Left hindlimb (tissue), 1 donor: ENCODE measurements at regions not wholly inside any gene's neighbourhood (a gene's known extent, or its start where the extent isn't known, plus 50 kb on each side); places are given as distances from the start of the nearest gene placed in this dataset.

Source experiments
- DNase-seq: peaks from one replicate; pipeline ENCODE4 v3.0.0-alpha.2; 2018

DNA sequence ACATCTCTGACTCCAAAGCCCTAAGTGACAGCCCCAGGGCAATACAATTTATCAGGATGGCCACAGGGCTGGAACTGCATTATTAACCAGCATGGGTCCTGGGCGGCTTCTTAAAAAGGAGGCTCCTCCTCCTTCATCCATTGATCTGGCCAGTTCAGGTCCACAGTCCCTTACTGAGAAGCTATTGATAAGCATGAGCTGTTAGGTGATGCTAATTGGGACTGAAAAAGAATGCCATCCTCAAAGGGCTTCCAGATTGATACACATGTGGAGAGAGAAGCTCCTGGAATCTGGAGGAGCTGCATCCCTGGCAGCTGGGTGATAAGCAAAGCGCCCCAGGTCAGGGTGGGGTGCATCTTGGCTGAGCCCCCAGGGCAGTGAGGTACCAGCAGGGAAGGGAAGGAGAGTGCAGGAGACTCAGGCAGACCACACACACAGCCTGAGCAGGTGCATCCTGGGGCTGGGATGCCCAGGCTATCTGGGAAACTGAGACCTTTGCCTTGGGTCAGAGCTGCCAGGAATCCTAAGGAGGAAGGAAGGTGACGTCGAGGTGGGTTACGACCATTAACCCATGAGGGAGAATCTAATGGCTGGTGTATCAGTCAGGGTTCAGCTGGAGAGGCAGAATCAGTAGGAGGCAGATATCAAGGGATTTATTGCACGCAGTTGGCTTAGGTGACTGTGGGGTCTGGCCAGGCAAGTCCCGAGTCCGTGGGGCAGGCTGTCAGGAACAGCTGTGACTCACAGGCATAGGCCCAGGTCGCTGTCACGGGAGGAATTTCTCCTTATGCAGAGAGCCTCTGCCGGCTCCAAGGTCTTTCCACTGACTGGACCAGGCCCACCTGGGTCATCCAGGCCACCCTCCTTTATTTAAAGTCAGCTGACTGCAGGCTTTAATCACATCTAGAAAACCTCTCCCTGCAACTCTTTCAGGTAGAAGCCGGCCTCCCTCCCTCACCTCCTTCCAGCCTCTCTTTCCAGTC is 261.2 kb downstream of the BMP7 start:
- no peak for DNase-seq

DNA sequence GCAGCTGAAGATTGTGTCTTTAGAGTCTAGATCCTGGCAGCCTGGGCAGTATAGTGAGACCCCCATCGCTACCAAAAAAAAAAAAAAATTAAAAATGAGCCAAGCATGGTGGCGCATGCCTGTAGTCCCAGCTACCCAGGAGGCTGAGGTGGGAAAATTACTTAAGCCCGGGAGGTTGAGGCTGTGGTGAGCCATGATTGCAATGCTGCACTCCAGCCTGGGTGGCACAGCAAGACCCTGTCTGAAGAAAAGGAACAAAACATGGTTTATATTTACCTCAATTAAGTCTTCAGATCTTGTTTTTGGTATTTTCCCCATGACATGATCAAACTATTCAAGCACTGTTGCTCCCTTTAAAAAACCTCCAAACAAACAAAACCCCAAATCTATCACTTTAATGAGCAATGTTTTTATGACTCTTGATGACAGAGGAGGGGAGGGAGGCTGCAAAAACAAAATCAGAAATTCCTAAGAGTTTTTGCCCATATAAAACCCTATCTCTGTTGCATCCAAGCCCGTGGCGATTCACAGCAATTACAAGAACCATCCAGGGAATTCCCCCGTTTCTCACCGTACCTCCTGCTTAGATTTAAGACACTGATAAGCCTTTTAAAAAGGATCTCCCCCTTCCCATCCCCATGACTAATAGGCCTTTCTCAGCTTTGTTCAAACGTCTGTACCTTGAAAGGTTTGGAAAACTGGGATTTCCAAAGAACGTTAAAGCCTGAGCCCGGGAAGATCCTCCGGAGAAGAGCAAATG is 259.9 kb downstream of the BMP7 start:
- DNase-seq: no peak

- no peak for DNase-seq
Measured at GRCh38 chr20:57007171-57007540, 259.3 kb downstream of the BMP7 start.

GRCh38 chr20:57008217-57008616 is 258.2 kb downstream of the BMP7 start:
- DNase-seq: no peak

DNA sequence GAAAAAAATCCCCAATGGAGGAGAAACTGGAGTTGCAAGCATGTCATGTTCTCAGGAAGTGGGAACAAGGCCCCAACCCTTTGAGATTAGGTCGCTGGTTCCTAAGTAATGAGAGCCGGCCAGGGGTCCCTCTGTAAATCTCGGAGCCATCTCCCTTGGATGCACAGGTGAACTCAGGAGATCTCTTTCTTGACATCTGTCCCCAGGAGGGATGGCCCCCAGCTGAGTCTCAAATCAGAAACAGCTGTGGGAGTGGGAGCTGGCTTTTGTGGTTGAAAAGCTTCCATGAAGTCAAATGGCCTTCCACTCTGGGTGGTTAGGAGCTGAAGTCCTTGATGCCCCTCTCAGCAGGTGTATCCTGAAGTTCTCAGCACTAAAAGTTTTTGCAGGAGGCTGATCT is 257.1 kb downstream of the BMP7 start:
- DNase-seq: no peak

DNA sequence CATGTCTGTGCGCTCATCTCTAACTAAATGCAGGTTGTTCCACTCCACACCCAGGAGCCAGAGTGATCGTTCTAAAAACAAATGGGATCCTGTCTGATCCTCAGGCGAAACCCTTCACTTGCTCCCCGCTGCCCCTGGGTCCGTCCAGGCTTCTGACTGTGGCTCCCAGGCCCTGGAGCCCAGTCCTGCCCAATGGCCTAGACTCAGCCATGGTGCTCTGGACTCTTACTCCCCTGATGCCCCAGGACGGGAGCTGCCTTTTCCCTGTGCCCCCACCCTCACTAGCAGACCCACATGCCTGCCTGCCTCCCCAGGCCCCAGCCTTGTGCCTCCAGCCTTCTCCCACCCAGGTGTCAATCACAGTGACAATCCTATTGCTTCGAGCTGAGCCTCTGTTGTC is 256.7 kb downstream of the BMP7 start:
- DNase-seq: no peak

DNA sequence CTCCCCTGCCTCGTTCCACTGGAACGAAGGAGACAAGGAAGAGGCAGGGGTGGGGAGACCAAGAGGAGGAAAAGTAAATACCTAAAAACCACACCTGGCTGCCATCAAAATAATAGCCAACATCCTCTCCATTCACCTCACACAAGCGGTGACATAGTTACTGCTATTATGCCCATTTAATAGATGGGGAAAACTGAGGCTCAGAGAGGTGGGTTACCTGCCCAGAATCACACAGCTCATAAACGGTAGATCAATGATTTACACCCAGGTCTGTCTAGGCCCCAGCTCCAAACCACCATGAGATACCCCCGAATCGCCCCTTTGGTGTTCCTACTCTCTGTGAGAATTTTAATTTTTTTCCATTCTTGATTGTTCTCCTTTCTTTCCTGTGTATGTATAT is 253.8 kb downstream of the BMP7 start:
- DNase-seq: no peak

- no peak for DNase-seq
Measured at GRCh38 chr20:57013217-57013616, 253.2 kb downstream of the BMP7 start.

GRCh38 chr20:57013741-57014140 is 252.7 kb downstream of the BMP7 start:
- no peak for DNase-seq

- DNase-seq: peak; percentile 48
Measured at GRCh38 chr20:57020364-57020763, 246.1 kb downstream of the BMP7 start.

- no peak for DNase-seq
Measured at GRCh38 chr20:57022306-57022705, 244.1 kb downstream of the BMP7 start.

DNA sequence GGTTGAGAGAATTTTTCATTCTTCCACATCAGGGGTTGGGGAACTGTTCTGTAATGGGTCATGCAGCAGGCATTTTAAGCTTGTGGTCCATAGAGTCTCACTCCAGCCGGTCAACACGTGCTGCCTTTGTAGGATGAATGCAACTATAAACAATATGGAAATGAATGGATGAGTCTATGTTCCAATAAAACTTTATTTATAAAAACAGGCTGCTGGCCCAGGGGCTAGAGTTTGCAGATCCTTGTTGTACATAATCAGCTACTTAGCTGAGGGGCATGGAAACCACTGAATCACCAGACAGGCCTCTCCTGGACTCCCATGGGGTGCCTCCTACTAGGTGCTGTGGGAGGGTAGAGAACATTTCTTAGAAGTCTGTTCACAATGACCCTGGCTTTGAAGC is 243.4 kb downstream of the BMP7 start:
- DNase-seq: no peak

- DNase-seq: no peak
Measured at GRCh38 chr20:57023997-57024396, 242.4 kb downstream of the BMP7 start.

DNA sequence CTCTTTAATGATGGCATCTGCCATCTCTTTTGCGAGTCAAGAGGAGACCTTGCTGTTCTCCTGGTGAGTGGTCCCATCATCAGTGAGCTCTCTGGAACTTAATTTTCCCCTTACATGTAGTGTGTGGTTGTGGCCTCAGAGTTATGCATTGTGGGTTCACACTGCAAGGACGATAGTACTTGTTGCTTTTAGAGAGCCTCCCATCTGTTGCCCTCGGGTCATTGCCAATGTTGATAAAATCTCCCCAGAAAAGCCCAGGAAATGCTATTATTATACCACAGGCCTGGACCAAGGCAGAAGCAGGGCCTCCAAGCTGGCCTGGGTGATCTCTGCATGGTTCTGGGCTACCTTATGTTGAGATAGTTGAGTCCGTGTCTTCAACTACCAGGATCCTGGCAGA is 241.6 kb downstream of the BMP7 start:
- DNase-seq: no peak

DNA sequence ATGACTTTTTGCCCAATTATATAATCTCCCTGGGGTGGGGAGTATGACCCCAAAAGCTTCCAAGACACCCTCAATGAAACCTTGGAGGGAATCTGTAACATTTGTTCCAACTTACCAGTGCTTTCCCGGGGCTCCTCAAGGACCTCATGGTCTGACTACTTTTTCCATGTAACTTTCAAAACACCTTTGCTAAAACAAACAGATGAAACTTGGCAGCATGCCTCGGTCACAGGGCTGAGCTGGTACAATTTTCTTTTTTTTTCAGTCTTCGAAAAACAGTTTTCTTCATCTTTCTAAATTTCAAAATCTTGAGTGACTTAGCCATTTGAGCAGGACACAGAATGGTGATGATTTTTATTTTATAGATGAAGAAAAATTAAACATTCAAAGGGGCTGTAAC is 241.2 kb downstream of the BMP7 start:
- DNase-seq: no peak

DNA sequence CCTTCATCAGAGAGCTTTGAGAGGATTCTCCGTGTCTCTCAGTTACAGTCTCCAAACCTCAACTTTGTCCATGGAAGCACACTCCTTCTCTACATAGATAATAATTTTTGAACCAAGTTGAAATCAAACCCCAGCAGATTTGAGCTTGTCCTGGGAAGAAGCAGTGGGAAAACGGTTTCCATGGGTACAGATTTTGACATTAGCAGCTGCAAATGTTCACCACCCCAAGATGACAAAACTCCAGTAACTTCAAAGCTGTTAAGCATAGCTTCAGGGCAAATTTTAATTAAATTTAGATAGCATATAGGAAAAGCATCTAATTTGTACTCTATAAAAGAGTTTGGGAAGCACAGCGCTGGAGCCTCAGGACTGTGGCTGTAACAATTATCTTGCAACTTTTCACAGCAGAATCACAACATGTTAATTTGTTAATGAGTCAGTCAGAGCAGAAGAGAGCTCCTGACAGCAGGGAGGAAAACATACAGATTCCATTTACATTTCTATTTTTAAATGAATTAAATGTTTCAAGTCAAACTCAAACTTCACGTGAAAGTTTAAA is 240.7 kb downstream of the BMP7 start:
- DNase-seq: no peak

GRCh38 chr20:57027777-57028176 is 238.7 kb downstream of the BMP7 start:
- no peak for DNase-seq

GRCh38 chr20:57030611-57031600 is 235.5 kb downstream of the BMP7 start:
- DNase-seq: peak; percentile 45

GRCh38 chr20:57031867-57032355 is 234.5 kb downstream of the BMP7 start:
- no peak for DNase-seq

DNA sequence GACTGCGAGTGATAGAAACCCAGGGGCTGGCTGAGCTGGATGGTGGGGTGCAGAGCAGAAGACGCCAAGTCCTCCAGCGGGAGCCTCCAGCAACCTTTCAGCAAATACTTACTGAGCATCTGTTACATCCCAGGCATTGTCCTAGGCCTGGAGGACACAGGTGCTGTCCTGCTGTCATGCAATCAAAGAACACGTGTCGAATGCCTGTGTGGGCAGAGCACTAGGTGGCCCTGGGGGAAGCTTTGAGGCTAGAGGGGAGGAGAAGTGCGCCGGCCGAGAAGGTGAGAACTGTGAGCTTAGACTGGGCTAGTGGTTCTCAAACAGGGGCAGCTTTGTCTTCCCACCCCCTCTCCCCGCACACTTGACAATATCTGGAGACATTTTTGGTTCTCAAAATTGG is 233.6 kb downstream of the BMP7 start:
- no peak for DNase-seq

DNA sequence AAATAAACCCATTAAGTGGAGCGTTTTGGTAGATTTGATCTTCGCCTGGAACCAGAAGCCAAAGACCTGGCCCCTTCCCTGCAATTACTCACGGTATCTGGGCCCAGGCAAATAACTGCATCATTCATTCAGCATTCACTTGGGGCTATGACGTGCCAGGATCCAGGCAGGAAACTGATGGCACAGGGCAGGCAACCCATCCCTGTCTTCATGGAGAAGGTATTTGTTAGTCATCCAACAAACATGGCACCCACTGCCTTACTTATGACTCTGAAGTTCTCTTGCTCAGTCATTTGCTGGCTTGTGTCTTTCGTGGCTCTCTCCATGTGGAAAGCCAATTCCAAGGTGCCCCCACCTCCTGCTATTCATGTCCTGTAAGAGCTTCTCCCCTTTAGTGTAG is 232.4 kb downstream of the BMP7 start:
- no peak for DNase-seq

- DNase-seq: no peak
Measured at GRCh38 chr20:57037689-57038088, 228.8 kb downstream of the BMP7 start.
